Thyroid gland (tissue), 4 donors: ENCODE measurements at regions not wholly inside any gene's neighbourhood (a gene's known extent, or its start where the extent isn't known, plus 50 kb on each side); places are given as distances from the start of the nearest gene placed in this dataset.

Source experiments
- DNase-seq, 2 donors: peaks; one replicate each; pipeline ENCODE4 v3.0.0-alpha.2; 2019
- H3K27ac ChIP-seq, 3 donors: fragments of 200-600 bp; sonication (generic); 1 replicate in 2 of 3; 2 replicates in 1 of 3; pipeline ENCODE4 v1.5.1; 2016 to 2019; ENCODE audit warnings: mild to moderate bottlenecking in 1 of 3, moderate library complexity in 1 of 3
- H3K27me3 ChIP-seq: fragments of 200-600 bp; sonication (generic); one replicate; pipeline ENCODE4 v1.5.1; 2019
- H3K36me3 ChIP-seq, 2 donors: fragments of 200-600 bp; sonication (generic); one replicate each; pipeline ENCODE4 v1.5.1; 2016 to 2019
- H3K4me1 ChIP-seq, 2 donors: fragments of 200-600 bp; sonication (generic); one replicate each; pipeline ENCODE4 v1.5.1; 2017 to 2019
- H3K4me3 ChIP-seq, 3 donors: fragments of 200-600 bp; sonication (generic); replicated peaks in 1 of 3; 1 replicate in 2 of 3; 2 replicates in 1 of 3; pipeline ENCODE4 v1.5.1; 2016; ENCODE audit warnings: mild to moderate bottlenecking in 1 of 3
- H3K9me3 ChIP-seq: fragments of 200-600 bp; sonication (generic); one replicate; pipeline ENCODE4 v1.5.1; 2017
- POLR2A ChIP-seq, 2 donors: fragments of 450-650 bp; IDR thresholded peaks; one replicate each; pipeline ENCODE4 v1.6.1; 2017; ENCODE audit warnings: antibody characterized with exemption in 2 of 2, mild to moderate bottlenecking in 2 of 2, moderate library complexity in 1 of 2
- WGBS, 2 donors: methylation state at CpG; one replicate each; pipeline ENCODE4 v1.1.5; 2017; 5-methylcytosine and 5-hydroxymethylcytosine counted together
- intact Hi-C: fragments of 100-400 bp; cut with DNase I; formaldehyde crosslinking; loops from one replicate; pipeline ENCODE4 v1.15.1; 2023
- TF ChIP-seq, protein P1 (sequence below), 6 experiments: fragments of 200-600 bp in 3 of 6; fragments of 450-650 bp in 3 of 6; sonication (generic) in 3 of 6; IDR thresholded peaks; one replicate each; pipeline ENCODE4 v1.5.1; 2016 to 2019; ENCODE audit warnings: antibody characterized with exemption in 6 of 6, mild to moderate bottlenecking in 2 of 6, inconsistent platforms in 1 of 6, moderate library complexity in 1 of 6

DNA sequence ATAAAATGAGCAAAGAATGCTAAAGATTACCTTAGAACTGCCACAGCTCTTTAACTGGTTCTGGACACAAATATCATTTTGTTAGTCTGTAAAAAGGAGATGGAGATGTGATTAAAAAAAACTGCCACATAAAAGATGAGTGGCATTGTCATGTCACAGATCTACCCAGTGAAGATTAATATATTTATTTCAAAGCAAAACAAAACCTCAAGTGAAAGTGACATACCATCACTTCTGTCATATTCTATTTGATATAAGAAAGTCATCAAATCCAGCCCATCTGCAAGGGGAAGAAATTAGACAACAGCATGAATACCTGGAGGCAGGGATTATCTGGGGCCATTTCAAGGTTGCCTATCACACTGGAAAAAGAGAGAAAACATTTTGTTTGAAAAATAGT, 417.6 kb upstream of the LRRTM4 start:
- TF ChIP-seq, protein P1, sequence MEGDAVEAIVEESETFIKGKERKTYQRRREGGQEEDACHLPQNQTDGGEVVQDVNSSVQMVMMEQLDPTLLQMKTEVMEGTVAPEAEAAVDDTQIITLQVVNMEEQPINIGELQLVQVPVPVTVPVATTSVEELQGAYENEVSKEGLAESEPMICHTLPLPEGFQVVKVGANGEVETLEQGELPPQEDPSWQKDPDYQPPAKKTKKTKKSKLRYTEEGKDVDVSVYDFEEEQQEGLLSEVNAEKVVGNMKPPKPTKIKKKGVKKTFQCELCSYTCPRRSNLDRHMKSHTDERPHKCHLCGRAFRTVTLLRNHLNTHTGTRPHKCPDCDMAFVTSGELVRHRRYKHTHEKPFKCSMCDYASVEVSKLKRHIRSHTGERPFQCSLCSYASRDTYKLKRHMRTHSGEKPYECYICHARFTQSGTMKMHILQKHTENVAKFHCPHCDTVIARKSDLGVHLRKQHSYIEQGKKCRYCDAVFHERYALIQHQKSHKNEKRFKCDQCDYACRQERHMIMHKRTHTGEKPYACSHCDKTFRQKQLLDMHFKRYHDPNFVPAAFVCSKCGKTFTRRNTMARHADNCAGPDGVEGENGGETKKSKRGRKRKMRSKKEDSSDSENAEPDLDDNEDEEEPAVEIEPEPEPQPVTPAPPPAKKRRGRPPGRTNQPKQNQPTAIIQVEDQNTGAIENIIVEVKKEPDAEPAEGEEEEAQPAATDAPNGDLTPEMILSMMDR (IDR thresholded peaks at IDR 0.05): no peak
- no peak for TF ChIP-seq POLR2A (IDR thresholded peaks at IDR 0.05)
- Histone ChIP-seq H3K27me3 (no peaks in the 10 kb centered on the region), H3K9me3 (no peaks in the 10 kb centered on the region), H3K4me3 (no peak overlapping the region), H3K27ac (no peak overlapping the region), H3K36me3 (no peaks in the 10 kb centered on the region), H3K4me1 (no peaks in the 10 kb centered on the region)
- intact Hi-C loops: no loop called here
- DNase-seq: no peak

DNA sequence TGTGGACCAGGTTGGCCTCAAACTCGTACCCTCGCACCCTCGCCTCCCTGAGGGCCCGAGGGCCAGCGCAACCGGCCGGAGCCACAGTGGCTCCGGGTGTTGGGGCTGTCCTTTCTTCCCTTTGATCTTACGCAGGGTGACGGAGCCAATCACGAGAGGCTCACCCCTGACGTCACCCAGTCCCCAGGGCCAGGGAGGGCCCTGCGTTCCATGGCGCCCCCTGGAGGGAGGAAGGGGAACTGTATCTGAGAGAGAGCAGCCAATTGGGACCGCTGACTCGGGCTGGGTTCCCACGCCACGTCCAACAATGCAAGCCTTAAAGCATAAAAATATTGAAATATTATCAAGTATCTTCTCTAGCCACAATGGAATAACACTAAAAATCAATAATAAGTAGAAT, 432.8 kb upstream of the LRRTM4 start:
- Histone ChIP-seq H3K27me3 (no peaks in the 10 kb centered on the region), H3K4me3 (no peak overlapping the region), H3K4me1 (no peaks in the 10 kb centered on the region), H3K36me3 (no peaks in the 10 kb centered on the region), H3K9me3 (no peaks in the 10 kb centered on the region), H3K27ac (no peak overlapping the region)
- TF ChIP-seq, protein P1 (IDR thresholded peaks at IDR 0.05): no peak
- no peak for TF ChIP-seq POLR2A (IDR thresholded peaks at IDR 0.05)
- intact Hi-C loops: no loop called here
- WGBS, 2 donors: 94 to 95% methylated on average over 18 of the region's 18 CpGs
- no peak for DNase-seq

DNA sequence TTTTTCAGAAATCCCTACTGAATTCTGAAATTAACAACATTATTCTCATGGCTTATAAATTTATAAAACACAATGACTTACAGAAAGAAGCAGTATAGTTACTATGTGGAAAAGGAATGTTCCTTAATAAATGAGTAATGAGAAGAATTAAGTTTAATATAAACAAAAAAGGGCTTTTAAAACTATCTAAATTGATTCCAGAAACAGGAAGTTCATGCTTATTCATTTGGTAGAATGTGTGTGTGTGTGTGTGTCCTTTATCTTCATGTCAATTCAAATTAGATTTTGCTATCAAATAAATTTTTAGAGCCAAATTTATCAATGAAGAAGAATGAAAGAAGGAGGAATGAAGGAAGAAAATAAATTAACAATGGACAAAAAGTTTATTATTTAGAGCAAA, 440.8 kb upstream of the LRRTM4 start:
- H3K27me3 ChIP-seq: no peaks in the 10 kb centered on the region
- H3K4me1 ChIP-seq: no peaks in the 10 kb centered on the region
- H3K36me3 ChIP-seq: no peaks in the 10 kb centered on the region
- DNase-seq: no peak
- no peak overlapping the region for H3K27ac ChIP-seq
- TF ChIP-seq, protein P1 (IDR thresholded peaks at IDR 0.05): no peak
- no peak for TF ChIP-seq POLR2A (IDR thresholded peaks at IDR 0.05)
- intact Hi-C loops: no loop called here
- H3K4me3 ChIP-seq: no peak overlapping the region
- H3K9me3 ChIP-seq: no peaks in the 10 kb centered on the region

DNA sequence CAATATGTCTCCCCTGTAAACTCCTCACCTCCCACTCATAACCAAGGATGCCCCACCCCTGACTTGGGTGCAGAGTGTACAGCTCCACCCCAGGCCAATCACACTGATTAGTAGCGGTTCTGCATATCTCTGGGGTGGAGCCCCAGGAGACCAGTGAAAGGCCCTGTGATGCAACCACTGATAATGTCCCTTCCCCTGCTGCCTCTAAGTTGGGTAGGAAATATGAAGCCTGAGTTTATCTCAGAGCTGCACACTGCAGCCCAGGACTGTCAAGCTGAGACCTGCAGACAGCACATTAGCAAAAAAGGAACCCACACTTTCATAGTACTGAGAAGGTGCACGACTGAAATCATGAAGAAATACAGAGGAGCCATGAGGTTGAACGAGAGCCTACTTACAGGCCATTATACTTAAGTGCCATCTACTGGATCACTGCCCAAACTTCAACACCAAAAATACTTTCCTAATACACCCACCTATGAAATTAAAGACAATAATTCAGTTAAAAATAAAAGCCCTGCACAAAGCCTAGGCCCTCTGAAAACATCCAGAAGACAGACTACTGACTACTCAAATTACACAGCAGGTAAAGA, 455.4 kb upstream of the LRRTM4 start:
- H3K27me3 ChIP-seq: no peaks in the 10 kb centered on the region
- no peak overlapping the region for H3K4me3 ChIP-seq
- no peaks in the 10 kb centered on the region for H3K4me1 ChIP-seq
- H3K9me3 ChIP-seq: no peaks in the 10 kb centered on the region
- TF ChIP-seq, protein P1 (IDR thresholded peaks at IDR 0.05): no peak
- no peak for TF ChIP-seq POLR2A (IDR thresholded peaks at IDR 0.05)
- no peak for DNase-seq
- H3K27ac ChIP-seq: no peak overlapping the region
- intact Hi-C loops: no loop called here
- no peaks in the 10 kb centered on the region for H3K36me3 ChIP-seq
- whole genome bisulfite sequencing, 2 donors: 31 to 45% methylated on average over 3 of the region's 3 CpGs

GRCh38 chr2:77995161-77995560, 473.0 kb upstream of the LRRTM4 start:
- H3K4me1 ChIP-seq: no peaks in the 10 kb centered on the region
- TF ChIP-seq POLR2A (IDR thresholded peaks at IDR 0.05): no peak
- TF ChIP-seq, protein P1 (IDR thresholded peaks at IDR 0.05): no peak
- intact Hi-C loops: no loop called here

More at GRCh38 chr2:77995161-77995560, 473.0 kb upstream of the LRRTM4 start:
- no peak overlapping the region for H3K4me3 ChIP-seq
- no peak overlapping the region for H3K27ac ChIP-seq
- no peak for DNase-seq
- no peaks in the 10 kb centered on the region for H3K36me3 ChIP-seq
- no peaks in the 10 kb centered on the region for H3K9me3 ChIP-seq
- no peaks in the 10 kb centered on the region for H3K27me3 ChIP-seq
